Peyer's patch (tissue), 4 donors: ENCODE measurements at regions not wholly inside any gene's neighbourhood (a gene's known extent, or its start where the extent isn't known, plus 50 kb on each side); places are given as distances from the start of the nearest gene placed in this dataset.

Experiments
- DNase-seq, 3 donors: peaks; one replicate each; pipeline ENCODE4 v3.0.0-alpha.2; 2017 to 2019
- H3K27ac ChIP-seq, 4 donors: fragments of 200-600 bp; sonication (generic); one replicate each; pipeline ENCODE4 v1.5.1; 2016 to 2019
- H3K27me3 ChIP-seq, 2 donors: fragments of 200-600 bp; sonication (generic); one replicate each; pipeline ENCODE4 v1.5.1; 2019
- H3K36me3 ChIP-seq, 3 donors: fragments of 200-600 bp; sonication (generic); one replicate each; pipeline ENCODE4 v1.5.1; 2016 to 2019
- H3K4me1 ChIP-seq, 4 donors: fragments of 200-600 bp; sonication (generic); one replicate each; pipeline ENCODE4 v1.5.1; 2016 to 2019
- H3K4me3 ChIP-seq, 4 donors: fragments of 200-600 bp; sonication (generic); 1 replicate in 3 of 4; 2 replicates in 1 of 4; pipeline ENCODE4 v1.5.1; 2016 to 2019; ENCODE audit warnings: mild to moderate bottlenecking in 1 of 4
- H3K9me3 ChIP-seq, 4 donors: fragments of 200-600 bp; sonication (generic); one replicate each; pipeline ENCODE4 v1.5.1; 2016 to 2019; ENCODE audit warnings: mild to moderate bottlenecking in 1 of 4
- POLR2A ChIP-seq, 2 donors: fragments of 450-650 bp; IDR thresholded peaks; one replicate each; pipeline ENCODE4 v1.5.1; 2017; ENCODE audit warnings: antibody characterized with exemption in 2 of 2, mild to moderate bottlenecking in 2 of 2, moderate library complexity in 2 of 2
- TF ChIP-seq, protein P1 (sequence below), 6 experiments: fragments of 450-650 bp in 4 of 6; fragments of 200-600 bp in 2 of 6; sonication (generic) in 1 of 6; IDR thresholded peaks; one replicate each; pipeline ENCODE4 v1.5.1; 2017 to 2019; ENCODE audit warnings: antibody characterized with exemption in 6 of 6, mild to moderate bottlenecking in 3 of 6, moderate library complexity in 1 of 6

DNA sequence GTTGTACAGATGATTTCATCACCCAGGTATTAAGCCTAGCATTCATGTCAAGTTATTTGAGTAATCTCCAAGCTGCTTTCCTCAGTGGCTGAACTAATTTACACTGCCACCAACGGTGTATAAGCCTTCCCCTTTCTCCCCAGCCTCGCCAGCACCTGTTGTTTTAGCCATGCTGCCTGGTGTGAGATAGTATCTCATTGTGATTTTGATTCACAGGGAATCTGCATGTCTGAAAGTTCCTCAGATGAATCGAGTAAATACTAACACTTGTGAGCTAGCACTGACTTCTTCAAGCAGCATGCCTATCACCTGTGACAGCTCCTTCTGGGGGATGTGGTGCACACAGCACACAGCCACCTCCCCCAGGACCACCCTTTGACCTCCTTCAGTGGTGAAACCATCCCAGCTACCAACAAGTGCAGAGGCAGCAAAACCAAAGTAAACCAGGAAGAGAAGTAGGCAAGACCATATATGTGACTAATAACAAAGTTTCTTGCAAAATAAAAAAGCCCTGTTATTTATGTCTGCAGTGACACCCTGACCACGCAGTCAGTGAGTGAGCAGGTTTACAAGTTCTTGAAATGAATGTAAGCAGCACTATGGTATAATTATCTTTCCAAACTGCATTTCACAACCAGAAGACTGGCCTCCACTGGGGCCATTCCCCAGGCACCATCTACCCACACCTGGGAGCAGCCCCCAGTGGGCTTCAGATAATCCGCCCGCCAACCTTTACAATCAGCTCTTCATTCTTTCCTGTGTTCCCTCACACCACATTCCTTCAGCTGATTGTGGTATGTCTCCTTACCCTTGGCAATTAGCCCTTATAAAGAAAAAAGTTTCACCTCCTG lies 173.8 kb downstream of the ETS2 start:
- Histone ChIP-seq H3K27ac (no peak overlapping the region), H3K4me3 (no peak overlapping the region), H3K27me3 (no peaks in the 10 kb centered on the region), H3K4me1 (peaks cover 0 to 1% (median 0%) of the 10 kb centered on the region in 4 donors), H3K9me3 (no peaks in the 10 kb centered on the region), H3K36me3 (no peaks in the 10 kb centered on the region)
- TF ChIP-seq, protein P1, sequence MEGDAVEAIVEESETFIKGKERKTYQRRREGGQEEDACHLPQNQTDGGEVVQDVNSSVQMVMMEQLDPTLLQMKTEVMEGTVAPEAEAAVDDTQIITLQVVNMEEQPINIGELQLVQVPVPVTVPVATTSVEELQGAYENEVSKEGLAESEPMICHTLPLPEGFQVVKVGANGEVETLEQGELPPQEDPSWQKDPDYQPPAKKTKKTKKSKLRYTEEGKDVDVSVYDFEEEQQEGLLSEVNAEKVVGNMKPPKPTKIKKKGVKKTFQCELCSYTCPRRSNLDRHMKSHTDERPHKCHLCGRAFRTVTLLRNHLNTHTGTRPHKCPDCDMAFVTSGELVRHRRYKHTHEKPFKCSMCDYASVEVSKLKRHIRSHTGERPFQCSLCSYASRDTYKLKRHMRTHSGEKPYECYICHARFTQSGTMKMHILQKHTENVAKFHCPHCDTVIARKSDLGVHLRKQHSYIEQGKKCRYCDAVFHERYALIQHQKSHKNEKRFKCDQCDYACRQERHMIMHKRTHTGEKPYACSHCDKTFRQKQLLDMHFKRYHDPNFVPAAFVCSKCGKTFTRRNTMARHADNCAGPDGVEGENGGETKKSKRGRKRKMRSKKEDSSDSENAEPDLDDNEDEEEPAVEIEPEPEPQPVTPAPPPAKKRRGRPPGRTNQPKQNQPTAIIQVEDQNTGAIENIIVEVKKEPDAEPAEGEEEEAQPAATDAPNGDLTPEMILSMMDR (IDR thresholded peaks at IDR 0.05): no peak
- TF ChIP-seq POLR2A (IDR thresholded peaks at IDR 0.05): no peak
- DNase-seq: no peak

DNA sequence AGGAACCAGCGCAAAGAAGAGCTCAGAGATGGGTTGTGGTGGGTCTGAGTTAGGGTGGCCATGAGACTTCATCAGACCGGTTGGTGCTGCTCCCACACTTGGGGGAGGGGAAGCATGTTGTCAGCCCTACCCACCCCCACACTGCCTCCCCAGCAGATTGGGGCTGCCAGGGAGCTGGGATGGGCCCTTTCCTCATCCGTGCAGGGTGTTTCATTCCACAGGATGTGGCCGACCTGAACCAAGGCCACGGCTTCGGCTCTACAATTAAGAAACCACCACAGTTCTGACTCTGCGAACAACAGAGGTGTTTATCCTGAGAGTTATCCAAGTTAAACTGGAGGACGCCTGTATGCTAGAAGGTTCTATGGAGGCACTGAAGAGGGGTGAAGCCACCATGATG lies 171.2 kb downstream of the ETS2 start:
- H3K36me3 ChIP-seq: no peaks in the 10 kb centered on the region
- no peaks in the 10 kb centered on the region for H3K9me3 ChIP-seq
- no peaks in the 10 kb centered on the region for H3K4me1 ChIP-seq
- no peak for DNase-seq
- H3K4me3 ChIP-seq: no peak overlapping the region
- no peak for TF ChIP-seq POLR2A (IDR thresholded peaks at IDR 0.05)
- TF ChIP-seq, protein P1 (IDR thresholded peaks at IDR 0.05): no peak
- H3K27me3 ChIP-seq: no peaks in the 10 kb centered on the region
- H3K27ac ChIP-seq: no peak overlapping the region

DNA sequence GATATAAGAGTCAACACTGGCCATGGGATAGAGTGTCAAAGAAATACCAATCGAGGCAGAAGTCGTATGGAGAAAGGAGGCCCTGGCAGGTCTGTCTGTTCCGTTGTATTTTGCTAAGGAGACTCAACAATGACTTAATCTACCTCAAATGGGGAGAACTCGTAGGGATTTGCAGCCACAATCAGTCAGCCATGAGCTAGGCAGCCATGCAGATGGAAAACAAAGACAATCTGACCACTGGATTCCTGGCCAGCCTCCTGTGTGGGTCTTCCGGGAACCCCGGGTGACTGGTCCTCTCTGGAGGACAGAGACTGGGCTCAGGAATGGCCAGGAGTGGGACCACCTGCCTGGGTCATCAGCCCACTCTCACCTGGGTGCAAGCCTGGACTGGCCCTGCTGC lies 167.8 kb downstream of the ETS2 start:
- Histone ChIP-seq H3K4me1 (no peaks in the 10 kb centered on the region), H3K27me3 (no peaks in the 10 kb centered on the region), H3K36me3 (no peaks in the 10 kb centered on the region), H3K27ac (no peak overlapping the region), H3K9me3 (no peaks in the 10 kb centered on the region), H3K4me3 (no peak overlapping the region)
- TF ChIP-seq, protein P1 (IDR thresholded peaks at IDR 0.05): no peak
- no peak for TF ChIP-seq POLR2A (IDR thresholded peaks at IDR 0.05)
- DNase-seq: no peak

DNA sequence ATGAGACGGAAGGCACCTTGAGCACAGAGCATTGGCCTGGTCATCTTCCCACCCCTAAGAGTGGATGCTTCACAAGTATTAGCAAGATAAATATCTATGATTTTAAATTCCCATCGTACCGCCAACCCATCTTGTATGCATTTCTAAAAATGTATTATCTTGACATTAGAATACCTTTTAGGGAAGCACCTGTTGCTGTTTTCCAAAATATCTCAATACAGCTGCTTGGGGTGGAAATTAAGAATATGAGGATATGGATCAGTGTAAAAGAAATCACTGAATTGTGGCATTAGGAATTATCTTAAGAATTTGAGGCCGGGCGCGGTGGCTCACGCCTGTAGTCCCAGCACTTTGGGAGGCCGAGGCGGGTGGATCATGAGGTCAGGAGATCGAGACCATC lies 166.3 kb downstream of the ETS2 start:
- Histone ChIP-seq H3K4me3 (no peak overlapping the region), H3K27me3 (no peaks in the 10 kb centered on the region), H3K27ac (no peak overlapping the region), H3K4me1 (no peaks in the 10 kb centered on the region), H3K36me3 (no peaks in the 10 kb centered on the region), H3K9me3 (no peaks in the 10 kb centered on the region)
- TF ChIP-seq POLR2A (IDR thresholded peaks at IDR 0.05): no peak
- TF ChIP-seq, protein P1 (IDR thresholded peaks at IDR 0.05): no peak
- DNase-seq: no peak

DNA sequence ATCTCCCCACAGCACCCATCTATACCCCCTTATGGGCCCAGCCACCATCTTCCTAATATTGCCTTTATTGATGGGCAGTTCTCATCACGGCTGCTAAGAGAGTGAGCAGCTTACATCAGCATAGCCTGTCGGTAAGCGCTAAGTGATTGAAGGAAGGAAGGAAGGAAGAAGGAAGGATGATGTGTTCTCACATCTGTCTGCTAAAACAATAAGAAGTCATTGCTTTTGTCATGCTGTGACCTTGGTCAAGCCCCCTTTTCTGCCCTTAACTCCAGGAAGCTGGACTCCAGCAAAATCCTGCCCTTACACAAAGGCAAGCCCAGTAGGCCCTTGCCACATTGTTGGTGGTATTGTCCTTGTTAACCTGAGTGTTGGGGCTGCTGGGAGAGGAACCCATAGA lies 165.0 kb downstream of the ETS2 start:
- Histone ChIP-seq H3K27me3 (no peaks in the 10 kb centered on the region), H3K9me3 (no peaks in the 10 kb centered on the region), H3K4me1 (no peaks in the 10 kb centered on the region), H3K4me3 (no peak overlapping the region), H3K27ac (no peak overlapping the region), H3K36me3 (no peaks in the 10 kb centered on the region)
- TF ChIP-seq POLR2A (IDR thresholded peaks at IDR 0.05): no peak
- TF ChIP-seq, protein P1 (IDR thresholded peaks at IDR 0.05): no peak
- no peak for DNase-seq
